CD4-positive, CD25-positive, alpha-beta regulatory T cell (primary cell): ENCODE measurements at regions not wholly inside any gene's neighbourhood (a gene's known extent, or its start where the extent isn't known, plus 50 kb on each side); places are given as distances from the start of the nearest gene placed in this dataset.

Source experiments
- ATAC-seq, 2 donors: fragments of 150-1000 bp; cut with Tn5 transposase; one replicate each; pipeline ENCODE4 v1.10.0; 2021; ENCODE audit warnings: low read depth in 2 of 2, moderate number of reproducible peaks in 2 of 2, moderate library complexity in 1 of 2
- DNase-seq, 3 donors: peaks; one replicate each; pipeline versions ENCODE4 v3.0.0 to v3.0.0-alpha.2; 2012 to 2022; ENCODE audit warnings: mixed read lengths in 1 of 3
- H3K27ac ChIP-seq: one replicate; pipeline ENCODE4 v1.7.0; 2013; ENCODE audit warnings: mild to moderate bottlenecking, low read length; ENCODE audit not compliant: insufficient read depth, poor library complexity, severe bottlenecking
- H3K27me3 ChIP-seq: one replicate; pipeline ENCODE4 v1.7.0; 2013; ENCODE audit warnings: low read length; ENCODE audit not compliant: control insufficient read depth, insufficient read depth
- H3K36me3 ChIP-seq: one replicate; pipeline ENCODE4 v1.7.0; 2013; ENCODE audit warnings: mild to moderate bottlenecking, low read length, moderate library complexity; ENCODE audit not compliant: control insufficient read depth, insufficient read depth
- H3K4me1 ChIP-seq: 2 replicates; pipeline ENCODE4 v1.7.0; 2013; ENCODE audit warnings: mild to moderate bottlenecking, low read length; ENCODE audit not compliant: insufficient read depth, control insufficient read depth, poor library complexity, severe bottlenecking
- H3K4me3 ChIP-seq: one replicate; pipeline ENCODE4 v1.7.0; 2013; ENCODE audit warnings: low read depth, mild to moderate bottlenecking, low read length, moderate library complexity
- H3K9me3 ChIP-seq, 2 experiments: 1 replicate in 1 of 2; 2 replicates in 1 of 2; pipeline ENCODE4 v1.7.0; 2013; ENCODE audit warnings: low read length in 2 of 2, mild to moderate bottlenecking in 1 of 2, moderate library complexity in 1 of 2; ENCODE audit not compliant: control insufficient read depth in 2 of 2
- H3K27ac Mint-ChIP-seq, 3 donors: one replicate each; pipeline ENCODE4 v1.8.0; 2020 to 2022; ENCODE audit warnings: mild to moderate bottlenecking in 3 of 3, mixed read lengths in 3 of 3, moderate library complexity in 2 of 3
- H3K27me3 Mint-ChIP-seq: one replicate; pipeline ENCODE4 v1.8.0; 2022; ENCODE audit warnings: mild to moderate bottlenecking, mixed read lengths
- H3K36me3 Mint-ChIP-seq: one replicate; pipeline ENCODE4 v1.8.0; 2020; ENCODE audit warnings: mixed read lengths
- H3K4me1 Mint-ChIP-seq, 4 donors: one replicate each; pipeline ENCODE4 v1.8.0; 2020 to 2022; ENCODE audit warnings: mixed read lengths in 4 of 4, mild to moderate bottlenecking in 1 of 4
- H3K4me3 Mint-ChIP-seq, 4 donors: one replicate each; pipeline ENCODE4 v1.8.0; 2020 to 2022; ENCODE audit warnings: mild to moderate bottlenecking in 4 of 4, mixed read lengths in 4 of 4, moderate library complexity in 3 of 4
- H3K9me3 Mint-ChIP-seq, 7 donors: one replicate each; pipeline ENCODE4 v1.8.0; 2020 to 2022; ENCODE audit warnings: mixed read lengths in 7 of 7, mild to moderate bottlenecking in 3 of 7, moderate library complexity in 2 of 7

DNA sequence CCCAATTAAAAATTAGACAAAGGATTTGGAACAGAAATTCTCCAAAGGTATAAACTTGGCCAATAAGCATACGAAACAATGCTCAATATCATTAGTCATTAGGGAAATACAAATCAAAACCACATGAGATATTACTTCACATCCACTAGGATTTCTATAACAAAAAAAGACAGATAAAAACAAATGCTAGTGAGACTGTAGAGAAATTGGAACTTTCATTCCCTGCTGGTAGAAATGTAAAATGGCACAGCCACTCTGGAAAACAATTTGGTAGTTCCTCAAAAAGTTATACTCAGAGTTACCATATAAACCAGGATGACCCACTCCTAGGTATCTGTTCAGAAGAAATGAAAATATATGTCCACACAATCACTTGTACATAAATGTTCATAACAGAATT lies 71.6 kb downstream of the RPL27A start:
- no peak overlapping the region for H3K27ac ChIP-seq
- no peaks in the 10 kb centered on the region for H3K36me3 Mint-ChIP-seq
- no peak for DNase-seq
- H3K27me3 ChIP-seq = peaks cover 3% of the 10 kb centered on the region
- no peak overlapping the region for H3K4me3 Mint-ChIP-seq
- ATAC-seq = no peak
- peaks cover 12% of the 10 kb centered on the region for H3K27me3 Mint-ChIP-seq
- no peak overlapping the region for H3K4me3 ChIP-seq
- no peak overlapping the region for H3K27ac Mint-ChIP-seq
- H3K4me1 Mint-ChIP-seq = no peaks in the 10 kb centered on the region
- peaks cover 0 to 2% (median 0%) of the 10 kb centered on the region in 7 donors for H3K9me3 Mint-ChIP-seq
- no peaks in the 10 kb centered on the region for H3K9me3 ChIP-seq
- H3K36me3 ChIP-seq = no peaks in the 10 kb centered on the region
- H3K4me1 ChIP-seq = no peaks in the 10 kb centered on the region

DNA sequence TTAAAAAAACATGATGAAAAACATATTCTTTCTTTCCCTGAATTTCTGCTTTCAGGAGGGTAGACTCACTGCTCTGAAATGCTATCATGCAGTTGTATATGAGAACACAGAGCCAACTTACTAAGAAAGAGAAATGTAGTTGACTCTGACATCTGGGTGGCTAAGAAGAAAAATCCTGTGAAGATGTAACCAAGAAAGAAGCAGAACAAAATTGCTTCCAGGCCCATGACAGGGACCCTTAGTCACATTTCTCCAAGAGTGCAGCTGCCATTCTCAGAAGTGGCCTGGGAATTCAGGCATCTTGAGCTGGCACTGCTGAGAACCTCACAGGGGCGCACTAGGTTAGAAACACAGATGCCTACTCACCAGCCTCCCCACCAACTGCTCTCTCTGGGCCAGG lies 73.6 kb downstream of the RPL27A start:
- H3K4me3 ChIP-seq = no peak overlapping the region
- Mint-ChIP-seq H3K27ac (no peak overlapping the region), H3K36me3 (no peaks in the 10 kb centered on the region)

DNA sequence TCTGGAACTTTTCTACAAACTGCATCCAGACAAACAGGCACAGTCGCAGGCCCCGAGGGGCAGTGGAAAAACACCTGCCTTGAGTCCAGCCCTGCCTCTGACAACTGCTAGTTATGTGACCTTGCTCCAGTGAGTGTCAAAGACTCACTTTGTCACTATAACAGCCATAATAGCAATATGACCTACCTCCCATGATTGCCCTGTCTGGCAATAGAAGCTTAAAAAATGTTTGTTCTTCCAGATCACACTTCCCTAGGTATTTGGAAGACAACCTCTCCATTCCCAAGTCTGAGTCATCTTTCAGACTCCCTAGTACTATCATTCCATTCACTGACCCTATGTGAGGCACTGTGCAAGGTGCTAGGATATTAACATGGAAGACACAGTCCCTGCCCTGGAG lies 74.5 kb downstream of the RPL27A start:
- Mint-ChIP-seq H3K9me3 (peaks cover 0 to 2% (median 0%) of the 10 kb centered on the region in 7 donors), H3K27ac (no peak overlapping the region), H3K4me1 (no peaks in the 10 kb centered on the region), H3K36me3 (no peaks in the 10 kb centered on the region), H3K4me3 (no peak overlapping the region), H3K27me3 (peaks cover 12% of the 10 kb centered on the region)
- ATAC-seq = no peak
- no peaks in the 10 kb centered on the region for H3K9me3 ChIP-seq
- no peaks in the 10 kb centered on the region for H3K4me1 ChIP-seq
- H3K36me3 ChIP-seq = no peaks in the 10 kb centered on the region
- H3K27ac ChIP-seq = no peak overlapping the region
- H3K4me3 ChIP-seq = no peak overlapping the region
- DNase-seq = no peak
- H3K27me3 ChIP-seq = peaks cover 2% of the 10 kb centered on the region

More for the DNA sequence above, 73.6 kb downstream of the RPL27A start:
- no peaks in the 10 kb centered on the region for H3K36me3 ChIP-seq
- ATAC-seq (no peak), DNase-seq (no peak)
- Mint-ChIP-seq H3K4me1 (no peaks in the 10 kb centered on the region), H3K4me3 (no peak overlapping the region), H3K9me3 (peaks cover 0 to 2% (median 0%) of the 10 kb centered on the region in 7 donors), H3K27me3 (peaks cover 12% of the 10 kb centered on the region)
- peaks cover 2% of the 10 kb centered on the region for H3K27me3 ChIP-seq
- H3K9me3 ChIP-seq = no peaks in the 10 kb centered on the region
- no peaks in the 10 kb centered on the region for H3K4me1 ChIP-seq
- H3K27ac ChIP-seq = no peak overlapping the region

DNA sequence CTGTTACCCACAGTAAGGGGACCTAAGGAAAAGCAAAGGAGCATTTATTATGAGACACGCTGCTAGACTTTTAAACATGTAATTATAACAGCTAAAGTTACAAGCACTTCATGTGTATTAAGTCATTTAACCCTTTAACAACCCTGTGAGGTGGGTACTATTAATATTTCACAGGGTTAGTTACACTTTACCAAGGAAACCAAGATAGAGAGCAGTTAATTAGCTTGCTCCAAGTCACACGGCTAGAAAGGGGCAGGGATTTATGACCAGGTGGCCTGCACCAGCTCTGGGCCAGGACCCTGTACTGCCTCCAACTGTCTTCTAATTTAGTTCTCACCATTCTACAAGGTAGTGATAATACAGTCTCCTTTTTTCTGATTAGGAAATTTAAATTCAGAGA lies 74.9 kb downstream of the RPL27A start:
- no peaks in the 10 kb centered on the region for H3K36me3 Mint-ChIP-seq
- Histone ChIP-seq H3K27ac (no peak overlapping the region), H3K4me3 (no peak overlapping the region), H3K27me3 (peaks cover 2% of the 10 kb centered on the region), H3K4me1 (no peaks in the 10 kb centered on the region), H3K36me3 (no peaks in the 10 kb centered on the region), H3K9me3 (no peaks in the 10 kb centered on the region)
- ATAC-seq (no peak), DNase-seq (no peak)
- H3K9me3 Mint-ChIP-seq = peaks cover 0 to 2% (median 0%) of the 10 kb centered on the region in 7 donors
- H3K27me3 Mint-ChIP-seq = peaks cover 13% of the 10 kb centered on the region
- H3K4me3 Mint-ChIP-seq = no peak overlapping the region
- no peaks in the 10 kb centered on the region for H3K4me1 Mint-ChIP-seq
- no peak overlapping the region for H3K27ac Mint-ChIP-seq

DNA sequence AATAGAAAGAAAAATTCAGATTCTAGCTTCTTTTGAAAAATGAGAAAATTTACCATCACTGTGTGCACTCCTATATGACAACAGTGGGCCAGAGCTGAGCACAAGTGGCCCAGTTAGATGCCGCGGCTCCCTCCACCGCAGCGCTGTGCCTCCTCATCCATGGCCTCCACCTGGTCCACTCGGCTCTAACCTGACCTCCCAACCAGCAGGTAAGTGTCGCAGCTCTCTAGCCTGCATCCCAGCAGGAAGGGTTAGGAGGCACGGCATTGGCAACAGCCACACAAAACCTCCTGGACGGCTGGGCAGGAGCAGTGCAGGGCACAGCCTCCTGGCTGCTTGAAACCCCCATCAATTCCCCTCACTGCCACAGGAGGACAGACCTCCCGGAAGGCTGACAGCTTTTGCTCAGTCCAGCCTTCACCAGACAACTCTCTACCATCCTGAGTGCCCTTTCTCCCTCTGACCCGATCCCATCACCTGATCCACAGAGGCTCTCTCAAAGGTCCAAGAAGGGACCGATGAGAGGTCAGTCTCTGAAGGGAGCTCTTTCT lies 76.1 kb downstream of the RPL27A start:
- H3K4me1 Mint-ChIP-seq = no peaks in the 10 kb centered on the region
- H3K4me3 ChIP-seq = no peak overlapping the region

DNA sequence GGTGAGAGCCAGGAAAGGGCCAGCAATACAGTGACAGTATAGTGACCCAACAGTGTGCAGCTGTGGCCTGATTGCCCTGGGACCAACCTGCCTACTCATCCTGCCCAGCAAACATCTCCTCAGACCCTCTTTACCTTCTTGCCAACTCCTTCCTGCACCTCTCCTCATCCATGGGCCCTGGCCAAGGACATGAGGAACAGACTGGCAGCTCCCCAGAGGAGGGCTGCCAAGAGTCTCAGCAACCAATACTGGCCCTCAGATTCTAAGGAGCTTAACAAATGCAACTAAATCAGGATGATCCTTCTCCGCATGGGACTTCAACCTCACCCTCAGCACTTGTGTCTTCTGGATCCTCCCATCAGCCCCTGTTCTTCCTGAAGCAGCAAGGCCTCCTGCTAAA lies 77.0 kb downstream of the RPL27A start:
- Histone ChIP-seq H3K9me3 (no peaks in the 10 kb centered on the region), H3K27me3 (peaks cover 4% of the 10 kb centered on the region), H3K27ac (no peak overlapping the region), H3K36me3 (no peaks in the 10 kb centered on the region), H3K4me3 (no peak overlapping the region), H3K4me1 (no peaks in the 10 kb centered on the region)
- Mint-ChIP-seq H3K27ac (no peak overlapping the region), H3K36me3 (no peaks in the 10 kb centered on the region), H3K4me1 (no peaks in the 10 kb centered on the region), H3K27me3 (peaks cover 22% of the 10 kb centered on the region), H3K4me3 (no peak overlapping the region), H3K9me3 (no peaks in the 10 kb centered on the region)
- ATAC-seq (no peak), DNase-seq (no peak)

More for the DNA sequence above, 76.1 kb downstream of the RPL27A start:
- H3K36me3 ChIP-seq = no peaks in the 10 kb centered on the region
- H3K9me3 Mint-ChIP-seq = peaks cover 0 to 2% (median 0%) of the 10 kb centered on the region in 7 donors
- DNase-seq = no peak
- H3K36me3 Mint-ChIP-seq = no peaks in the 10 kb centered on the region
- H3K27me3 Mint-ChIP-seq = peaks cover 18% of the 10 kb centered on the region
- H3K9me3 ChIP-seq = no peaks in the 10 kb centered on the region
- no peak overlapping the region for H3K27ac Mint-ChIP-seq
- H3K4me3 Mint-ChIP-seq = no peak overlapping the region
- H3K27ac ChIP-seq = no peak overlapping the region
- H3K4me1 ChIP-seq = no peaks in the 10 kb centered on the region
- ATAC-seq = no peak
- H3K27me3 ChIP-seq = peaks cover 2% of the 10 kb centered on the region

DNA sequence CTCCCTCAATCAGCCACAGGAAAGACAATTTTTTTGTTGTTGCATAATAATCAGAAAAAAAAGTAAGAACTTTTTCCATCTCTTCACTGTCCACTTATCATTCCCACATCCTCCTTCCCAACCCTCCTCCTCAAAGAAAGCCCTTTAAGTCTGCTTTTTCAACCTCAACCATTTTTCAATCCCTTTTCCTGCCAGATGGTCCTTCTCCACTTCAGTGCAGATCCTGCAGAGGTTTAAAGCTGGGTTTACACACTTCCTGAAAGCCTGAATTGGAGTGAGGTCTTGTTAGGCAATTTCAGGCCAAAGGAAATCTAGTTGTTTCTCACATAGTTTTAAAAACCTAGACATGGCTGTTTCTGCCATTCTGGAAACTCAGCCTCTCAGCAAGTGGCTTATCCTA lies 78.3 kb downstream of the RPL27A start:
- Mint-ChIP-seq H3K9me3 (no peaks in the 10 kb centered on the region), H3K27ac (no peak overlapping the region), H3K4me3 (no peak overlapping the region), H3K36me3 (no peaks in the 10 kb centered on the region), H3K4me1 (no peaks in the 10 kb centered on the region), H3K27me3 (peaks cover 16% of the 10 kb centered on the region)
- ATAC-seq (no peak), DNase-seq (no peak)
- H3K9me3 ChIP-seq = no peaks in the 10 kb centered on the region
- H3K27me3 ChIP-seq = peaks cover 4% of the 10 kb centered on the region
- no peaks in the 10 kb centered on the region for H3K36me3 ChIP-seq
- no peak overlapping the region for H3K27ac ChIP-seq
- no peaks in the 10 kb centered on the region for H3K4me1 ChIP-seq
- H3K4me3 ChIP-seq = no peak overlapping the region

DNA sequence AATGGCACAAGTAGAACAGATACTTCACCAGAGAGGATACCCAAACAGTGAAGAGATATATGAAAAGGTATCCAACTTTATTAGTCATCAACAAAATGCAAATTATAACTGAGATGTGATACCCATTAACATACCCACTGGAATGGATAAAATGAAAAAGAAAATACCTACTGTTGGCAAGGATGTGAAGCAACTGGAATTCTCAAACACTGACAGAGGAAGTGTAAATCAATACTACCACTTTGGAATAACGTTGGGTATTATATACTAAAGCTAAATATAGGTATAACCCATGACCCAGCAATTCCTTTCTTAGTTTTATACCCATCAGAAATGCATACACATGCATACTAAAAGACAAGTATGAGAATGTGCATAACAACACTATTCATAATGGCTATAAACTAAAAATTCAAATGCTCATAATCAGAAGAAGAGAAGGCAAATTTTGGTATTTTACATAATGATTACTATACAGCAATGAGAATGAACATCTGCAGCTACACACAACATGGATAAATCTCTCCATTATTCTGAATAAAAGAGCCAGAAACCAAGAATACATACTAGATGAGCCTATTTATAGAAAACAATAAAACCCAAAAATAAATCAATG lies 80.6 kb downstream of the RPL27A start:
- Histone ChIP-seq H3K27me3 (peaks cover 3% of the 10 kb centered on the region), H3K4me3 (no peak overlapping the region), H3K9me3 (no peaks in the 10 kb centered on the region), H3K4me1 (no peaks in the 10 kb centered on the region), H3K27ac (no peak overlapping the region), H3K36me3 (no peaks in the 10 kb centered on the region)
- Mint-ChIP-seq H3K36me3 (no peaks in the 10 kb centered on the region), H3K27me3 (peaks cover 12% of the 10 kb centered on the region), H3K4me1 (no peaks in the 10 kb centered on the region), H3K4me3 (no peak overlapping the region), H3K27ac (no peak overlapping the region), H3K9me3 (peaks cover 0 to 1% (median 0%) of the 10 kb centered on the region in 7 donors)
- ATAC-seq (no peak), DNase-seq (no peak)
